Gastrocnemius medialis (tissue), 4 donors: ENCODE measurements at regions not wholly inside any gene's neighbourhood (a gene's known extent, or its start where the extent isn't known, plus 50 kb on each side); places are given as distances from the start of the nearest gene placed in this dataset.

Experiments
- ATAC-seq, 2 donors: fragments of 150-250 bp; one replicate each; pipeline ENCODE4 v1.9.1; 2016
- DNase-seq, 2 donors: peaks; one replicate each; pipeline ENCODE4 v3.0.0-alpha.2; 2019
- H3K27ac ChIP-seq, 4 donors: fragments of 200-600 bp; sonication (generic); 1 replicate in 1 of 4; 2 replicates in 3 of 4; pipeline ENCODE4 v1.5.1; 2016 to 2018; ENCODE audit warnings: mild to moderate bottlenecking in 2 of 4, moderate library complexity in 1 of 4
- H3K27me3 ChIP-seq, 3 donors: fragments of 200-600 bp; sonication (generic) in 2 of 3; 1 replicate in 1 of 3; 2 replicates in 2 of 3; pipeline versions ENCODE4 v1.5.1 to v1.6.0; 2016 to 2019; ENCODE audit warnings: mild to moderate bottlenecking in 1 of 3, moderate library complexity in 1 of 3
- H3K36me3 ChIP-seq, 2 donors: fragments of 200-600 bp; sonication (generic) in 1 of 2; one replicate each; pipeline ENCODE4 v1.5.1; 2017 to 2018
- H3K4me1 ChIP-seq, 2 donors: fragments of 200-600 bp; sonication (generic) in 1 of 2; one replicate each; pipeline ENCODE4 v1.5.1; 2016 to 2017; ENCODE audit warnings: mild to moderate bottlenecking in 2 of 2
- H3K4me3 ChIP-seq, 4 donors: fragments of 200-600 bp; sonication (generic) in 3 of 4; 1 replicate in 1 of 4; 2 replicates in 3 of 4; pipeline ENCODE4 v1.5.1; 2016 to 2019; ENCODE audit warnings: mild to moderate bottlenecking in 2 of 4
- H3K9me3 ChIP-seq, 3 donors: fragments of 200-600 bp; sonication (generic) in 2 of 3; 1 replicate in 1 of 3; 2 replicates in 2 of 3; pipeline ENCODE4 v1.5.1; 2016 to 2019
- CTCF ChIP-seq, 5 experiments: fragments of 450-650 bp in 3 of 5; fragments of 200-600 bp in 2 of 5; sonication (generic) in 2 of 5; IDR thresholded peaks in 4 of 5; conservative IDR thresholded peaks in 1 of 5; 1 replicate in 4 of 5; 2 replicates in 1 of 5; pipeline ENCODE4 v1.5.1; 2016 to 2019; ENCODE audit warnings: antibody characterized with exemption in 5 of 5, mild to moderate bottlenecking in 3 of 5, moderate library complexity in 3 of 5
- POLR2A ChIP-seq, 2 donors: fragments of 450-650 bp; IDR thresholded peaks; one replicate each; pipeline ENCODE4 v1.6.1; 2017; ENCODE audit warnings: antibody characterized with exemption in 2 of 2, mild to moderate bottlenecking in 2 of 2, moderate library complexity in 2 of 2
- in situ Hi-C, 4 donors: fragments of 200-750 bp; cut with MboI; loops; one replicate each; pipeline versions ENCODE4 v1.15.0 to v1.8.0; 2017; ENCODE audit warnings: low sequenced_read_pairs in 4 of 4
- intact Hi-C: fragments of 100-400 bp; cut with DNase I; formaldehyde crosslinking; loops from one replicate; pipeline ENCODE4 v1.15.1; 2023; ENCODE audit warnings: low total_unique reads

- Histone ChIP-seq H3K36me3 (no peaks in the 10 kb centered on the region), H3K27ac (no peak overlapping the region), H3K4me3 (no peak overlapping the region), H3K27me3 (no peaks in the 10 kb centered on the region), H3K4me1 (no peaks in the 10 kb centered on the region), H3K9me3 (no peaks in the 10 kb centered on the region)
- ATAC-seq (no peak), DNase-seq (no peak)
- no peak for TF ChIP-seq CTCF (IDR thresholded peaks at IDR 0.05 in 4 of 5, conservative IDR thresholded peaks at IDR 0.05 in 1 of 5)
- TF ChIP-seq POLR2A (IDR thresholded peaks at IDR 0.05), result no peak
- intact Hi-C loops (no loop called here), in situ Hi-C loops (no loop called here)
These were observed 497.0 kb upstream of the TUSC1 start for GRCh38 chr9:26175264-26175663.

- ATAC-seq (no peak), DNase-seq (no peak)
- Histone ChIP-seq H3K27me3 (no peaks in the 10 kb centered on the region), H3K27ac (no peak overlapping the region), H3K36me3 (no peaks in the 10 kb centered on the region), H3K9me3 (no peaks in the 10 kb centered on the region), H3K4me3 (no peak overlapping the region), H3K4me1 (no peaks in the 10 kb centered on the region)
- in situ Hi-C loops, result no loop called here
- intact Hi-C loops, result no loop called here
- TF ChIP-seq CTCF (IDR thresholded peaks at IDR 0.05 in 4 of 5, conservative IDR thresholded peaks at IDR 0.05 in 1 of 5) (no peak), POLR2A (IDR thresholded peaks at IDR 0.05) (no peak)
These were observed 494.1 kb upstream of the TUSC1 start for GRCh38 chr9:26172301-26172700.

GRCh38 chr9:26171691-26172090, 493.4 kb upstream of the TUSC1 start:
- ATAC-seq (no peak), DNase-seq (no peak)
- in situ Hi-C loops (no loop called here), intact Hi-C loops (no loop called here)
- no peak overlapping the region for H3K27ac ChIP-seq
- no peaks in the 10 kb centered on the region for H3K4me1 ChIP-seq
- no peaks in the 10 kb centered on the region for H3K36me3 ChIP-seq
- H3K9me3 ChIP-seq, result no peaks in the 10 kb centered on the region
- TF ChIP-seq POLR2A (IDR thresholded peaks at IDR 0.05) (no peak), CTCF (IDR thresholded peaks at IDR 0.05 in 4 of 5, conservative IDR thresholded peaks at IDR 0.05 in 1 of 5) (no peak)
- no peaks in the 10 kb centered on the region for H3K27me3 ChIP-seq
- no peak overlapping the region for H3K4me3 ChIP-seq

- Histone ChIP-seq H3K9me3 (no peaks in the 10 kb centered on the region), H3K36me3 (no peaks in the 10 kb centered on the region), H3K27ac (no peak overlapping the region), H3K4me1 (no peaks in the 10 kb centered on the region), H3K27me3 (no peaks in the 10 kb centered on the region), H3K4me3 (no peak overlapping the region)
- intact Hi-C loops, result no loop called here
- in situ Hi-C loops, result no loop called here
- DNase-seq (no peak), ATAC-seq (no peak)
- TF ChIP-seq POLR2A (IDR thresholded peaks at IDR 0.05) (no peak), CTCF (IDR thresholded peaks at IDR 0.05 in 4 of 5, conservative IDR thresholded peaks at IDR 0.05 in 1 of 5) (no peak)
These were observed 491.9 kb upstream of the TUSC1 start for GRCh38 chr9:26170190-26170589.

GRCh38 chr9:26169708-26170107, 491.5 kb upstream of the TUSC1 start:
- Histone ChIP-seq H3K9me3 (no peaks in the 10 kb centered on the region), H3K36me3 (no peaks in the 10 kb centered on the region), H3K4me1 (no peaks in the 10 kb centered on the region), H3K4me3 (no peak overlapping the region), H3K27me3 (no peaks in the 10 kb centered on the region), H3K27ac (no peak overlapping the region)
- DNase-seq, result no peak
- ATAC-seq, result no peak
- in situ Hi-C loops, result no loop called here
- TF ChIP-seq CTCF (IDR thresholded peaks at IDR 0.05 in 4 of 5, conservative IDR thresholded peaks at IDR 0.05 in 1 of 5) (no peak), POLR2A (IDR thresholded peaks at IDR 0.05) (no peak)
- intact Hi-C loops, result no loop called here
